Spinal cord (tissue), 9 donors: ENCODE measurements at regions not wholly inside any gene's neighbourhood (a gene's known extent, or its start where the extent isn't known, plus 50 kb on each side); places are given as distances from the start of the nearest gene placed in this dataset.

Source experiments
- DNase-seq, 6 donors: peaks; one replicate each; pipeline versions ENCODE4 v3.0.0 to v3.0.0-alpha.2; 2013 to 2015; ENCODE audit warnings: low spot score in 6 of 6, low read depth in 4 of 6
- H3K27ac ChIP-seq: one replicate; pipeline ENCODE4 v1.5.1; 2013; ENCODE audit warnings: low read depth, low read length, control low read depth
- H3K27me3 ChIP-seq: one replicate; pipeline ENCODE4 v1.6.1; 2013; ENCODE audit warnings: low read length; ENCODE audit not compliant: control insufficient read depth, insufficient read depth
- H3K36me3 ChIP-seq: one replicate; pipeline ENCODE4 v1.6.1; 2013; ENCODE audit warnings: low read length; ENCODE audit not compliant: control insufficient read depth, insufficient read depth
- H3K4me1 ChIP-seq: one replicate; pipeline ENCODE4 v1.6.1; 2013; ENCODE audit warnings: low read length; ENCODE audit not compliant: control insufficient read depth, insufficient read depth
- H3K4me3 ChIP-seq: one replicate; pipeline ENCODE4 v1.5.1; 2013; ENCODE audit warnings: low read depth, low read length, control low read depth
- H3K9me3 ChIP-seq: one replicate; pipeline ENCODE4 v1.6.1; 2013; ENCODE audit warnings: low read length; ENCODE audit not compliant: control insufficient read depth, insufficient read depth
- WGBS: methylation state at CpG from one replicate; pipeline ENCODE4 v1.1.5; 2013; ENCODE audit warnings: missing lambda C conversion rate; ENCODE audit not compliant: insufficient coverage; 5-methylcytosine and 5-hydroxymethylcytosine counted together
- donor health status: healthy.

DNA sequence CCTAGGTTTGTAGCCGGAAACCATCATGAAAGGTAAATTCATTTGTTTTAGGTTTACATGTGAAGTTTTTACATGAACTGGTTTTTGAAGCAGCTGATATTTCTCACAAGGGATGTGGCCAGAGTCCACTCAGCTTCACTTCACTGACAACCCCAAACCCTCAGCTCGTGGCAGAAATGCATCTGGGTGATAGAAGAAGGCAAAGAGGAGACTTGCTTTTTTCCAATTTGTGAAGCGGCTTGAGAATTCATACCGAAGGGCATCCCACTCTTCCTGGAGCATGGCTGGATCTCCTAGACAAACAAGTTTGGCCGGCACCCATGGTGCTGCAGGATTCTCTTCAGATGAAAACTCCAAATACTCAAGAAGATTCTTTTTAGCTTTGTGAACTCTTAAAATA is 392.8 kb upstream of the CNR1 start:
- no peaks in the 10 kb centered on the region for H3K9me3 ChIP-seq
- H3K36me3 ChIP-seq, result no peaks in the 10 kb centered on the region
- 71% methylated on average over 2 of the region's 5 CpGs for WGBS
- no peak overlapping the region for H3K4me3 ChIP-seq
- H3K27ac ChIP-seq, result no peak overlapping the region
- DNase-seq, result no peak
- H3K4me1 ChIP-seq, result peaks cover 6% of the 10 kb centered on the region
- H3K27me3 ChIP-seq, result no peaks in the 10 kb centered on the region

DNA sequence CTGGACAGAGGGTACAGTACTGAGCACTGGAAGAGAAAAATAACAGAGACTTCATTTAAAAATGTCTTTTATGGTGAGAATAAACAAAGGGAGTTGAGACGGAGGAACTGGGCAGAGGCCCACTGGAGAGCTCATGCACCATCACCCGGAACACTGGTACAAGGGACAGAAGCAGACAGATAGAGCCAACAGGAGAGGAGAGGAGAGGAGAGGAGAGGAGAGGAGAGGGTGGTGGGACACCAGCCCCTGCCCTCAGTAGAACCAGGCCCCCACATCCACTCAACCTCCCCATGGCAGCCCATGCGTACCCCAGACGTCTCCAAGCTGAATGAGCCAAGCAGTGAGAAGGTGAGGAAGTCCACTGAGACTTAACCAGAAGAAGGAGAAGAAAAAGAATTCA is 390.5 kb upstream of the CNR1 start:
- H3K27me3 ChIP-seq, result no peaks in the 10 kb centered on the region
- WGBS, result no CpG with 5 or more reads among the region's 4 CpGs
- no peak overlapping the region for H3K4me3 ChIP-seq
- no peak for DNase-seq
- H3K27ac ChIP-seq, result no peak overlapping the region
- no peaks in the 10 kb centered on the region for H3K9me3 ChIP-seq
- H3K4me1 ChIP-seq, result peaks cover 6% of the 10 kb centered on the region
- no peaks in the 10 kb centered on the region for H3K36me3 ChIP-seq

DNA sequence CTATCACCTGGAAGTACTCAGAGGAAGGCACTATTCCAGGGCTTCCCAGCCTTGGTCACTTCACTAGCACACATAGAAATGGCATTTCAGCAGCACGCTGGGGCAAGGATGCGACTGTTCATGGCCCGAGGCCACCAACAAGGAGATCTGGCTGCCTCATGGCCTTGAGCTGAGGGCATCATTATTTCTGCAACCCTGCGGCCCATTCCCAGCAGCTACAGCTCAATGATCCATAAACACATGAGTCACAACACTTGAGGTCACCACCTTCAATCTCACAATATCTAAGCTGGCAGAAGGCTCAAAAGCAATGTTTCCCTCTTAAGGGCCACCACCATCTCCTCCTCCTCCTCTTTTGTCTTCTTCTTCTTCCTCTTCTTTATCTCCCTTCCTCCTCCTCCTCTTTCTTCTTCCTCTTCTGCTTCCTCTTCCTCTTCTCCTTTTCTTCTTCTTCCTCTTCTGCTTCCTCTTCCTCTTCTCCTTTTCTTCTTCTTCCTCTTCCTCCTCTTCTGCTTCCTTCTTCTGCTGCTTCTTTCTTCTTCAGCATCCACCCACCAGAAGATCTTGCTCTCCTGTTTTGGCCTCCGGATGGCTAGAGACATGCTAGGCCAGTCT is 382.9 kb upstream of the CNR1 start:
- H3K36me3 ChIP-seq, result no peaks in the 10 kb centered on the region
- H3K4me3 ChIP-seq, result no peak overlapping the region
- H3K9me3 ChIP-seq, result no peaks in the 10 kb centered on the region
- DNase-seq, result no peak
- WGBS, result 96% methylated on average over 5 of the region's 5 CpGs
- H3K27ac ChIP-seq, result no peak overlapping the region
- no peaks in the 10 kb centered on the region for H3K27me3 ChIP-seq
- no peaks in the 10 kb centered on the region for H3K4me1 ChIP-seq

DNA sequence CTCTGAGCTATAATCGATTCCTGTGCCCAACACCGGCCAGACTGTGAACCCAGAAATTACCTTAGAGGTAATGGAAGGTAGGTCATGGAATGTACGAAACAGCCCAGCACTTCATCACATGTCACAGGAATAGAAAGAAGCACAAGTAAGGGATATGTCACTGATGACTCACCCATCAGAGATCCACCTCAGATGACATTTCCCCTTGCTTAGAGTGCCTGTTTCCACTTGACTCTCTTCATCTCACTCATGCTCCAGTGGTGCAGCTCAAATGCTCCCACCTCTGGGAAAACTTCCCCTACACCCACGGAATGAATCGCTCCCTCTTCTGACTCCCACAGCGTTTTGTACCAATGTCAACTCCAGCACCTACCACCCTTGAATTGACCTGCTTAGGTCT is 381.6 kb upstream of the CNR1 start:
- DNase-seq, result no peak
- Histone ChIP-seq H3K4me3 (no peak overlapping the region), H3K9me3 (no peaks in the 10 kb centered on the region), H3K4me1 (no peaks in the 10 kb centered on the region), H3K27ac (no peak overlapping the region), H3K27me3 (no peaks in the 10 kb centered on the region), H3K36me3 (no peaks in the 10 kb centered on the region)
- 82% methylated on average over 3 of the region's 6 CpGs for WGBS

DNA sequence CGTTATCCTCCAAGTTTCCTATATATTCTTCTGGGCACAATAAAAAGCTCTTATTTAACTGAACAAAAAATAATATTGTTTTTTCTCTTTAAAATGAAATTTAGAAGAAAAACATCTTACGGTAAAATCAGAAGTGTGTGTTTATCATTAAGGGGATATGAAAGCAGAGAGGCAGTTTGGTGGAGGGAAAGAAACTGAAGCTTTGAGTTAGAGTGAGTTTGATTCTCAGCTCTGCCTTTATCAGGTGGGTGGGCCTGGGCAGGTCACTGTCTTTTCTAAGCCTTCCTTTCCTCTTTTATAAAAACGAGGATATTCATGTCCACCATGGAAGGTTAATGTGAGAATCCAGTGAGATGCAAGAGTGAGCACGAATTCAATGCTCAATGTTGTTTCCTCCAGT is 379.8 kb upstream of the CNR1 start:
- Histone ChIP-seq H3K9me3 (no peaks in the 10 kb centered on the region), H3K36me3 (no peaks in the 10 kb centered on the region), H3K4me3 (no peak overlapping the region), H3K27ac (no peak overlapping the region), H3K27me3 (no peaks in the 10 kb centered on the region), H3K4me1 (no peaks in the 10 kb centered on the region)
- 0% methylated on average over 1 of the region's 4 CpGs for WGBS
- DNase-seq, result no peak

DNA sequence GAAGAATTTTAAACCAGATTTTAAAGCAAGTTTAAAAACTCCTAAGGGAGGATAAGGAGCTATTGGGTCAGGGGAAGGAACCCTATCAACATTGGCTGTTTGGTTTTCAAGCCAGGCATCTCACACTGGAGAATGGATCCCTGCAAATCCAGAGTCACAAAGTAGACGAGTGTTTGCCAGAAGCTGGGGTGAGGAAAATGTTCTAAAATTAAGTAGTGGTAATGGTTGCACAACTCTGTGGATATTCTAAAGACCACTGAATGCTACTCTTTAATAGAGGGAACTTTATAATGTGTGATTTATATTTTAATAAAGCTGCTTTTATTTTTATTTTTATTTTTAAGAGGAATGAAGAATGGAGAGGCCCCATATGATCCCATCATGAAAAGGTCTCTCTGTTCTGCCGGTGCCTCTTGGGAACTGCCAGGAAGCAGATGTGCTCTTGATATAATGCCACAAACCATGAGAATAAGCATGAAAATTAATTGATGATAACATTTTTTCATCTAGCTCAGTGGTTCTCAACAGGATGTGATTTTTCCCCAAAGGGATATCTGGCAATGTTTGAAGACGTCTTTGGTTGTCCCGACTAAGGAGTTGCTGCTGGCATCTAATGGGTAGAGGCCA is 379.0 kb upstream of the CNR1 start:
- no peak overlapping the region for H3K27ac ChIP-seq
- WGBS, result 63% methylated on average over 1 of the region's 4 CpGs
- no peaks in the 10 kb centered on the region for H3K36me3 ChIP-seq
- H3K4me1 ChIP-seq, result peaks cover 3% of the 10 kb centered on the region
- no peaks in the 10 kb centered on the region for H3K27me3 ChIP-seq
- no peak for DNase-seq
- H3K4me3 ChIP-seq, result no peak overlapping the region
- H3K9me3 ChIP-seq, result no peaks in the 10 kb centered on the region

DNA sequence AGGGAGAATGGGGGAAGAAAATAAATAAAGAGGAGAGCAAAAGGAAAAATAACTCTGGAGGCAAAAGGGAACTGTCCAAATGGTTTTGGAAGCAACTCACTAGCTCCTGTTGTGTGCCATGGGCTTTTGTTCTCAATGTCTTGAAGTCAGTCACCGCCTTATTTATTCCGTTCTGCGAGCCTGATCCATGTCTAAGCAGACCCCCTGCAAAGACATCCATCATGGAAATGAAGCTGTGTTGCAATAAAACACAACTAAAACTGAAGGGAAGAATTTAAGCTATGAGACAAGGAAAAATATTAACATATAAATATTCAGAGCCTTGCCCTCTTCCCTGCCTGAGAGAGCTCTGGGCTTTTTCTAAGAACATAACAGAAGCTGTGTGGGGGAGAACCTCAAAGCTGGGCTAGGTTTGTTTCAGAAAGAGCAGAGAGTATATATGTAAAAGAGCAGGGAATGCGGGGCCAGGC is 373.2 kb upstream of the CNR1 start:
- Histone ChIP-seq H3K4me1 (peaks cover 4% of the 10 kb centered on the region), H3K9me3 (no peaks in the 10 kb centered on the region), H3K27me3 (no peaks in the 10 kb centered on the region), H3K27ac (no peak overlapping the region), H3K4me3 (no peak overlapping the region), H3K36me3 (no peaks in the 10 kb centered on the region)
- peak in 2 of 6 donors; percentile 33 to 76 for DNase-seq
- 17% methylated on average over 4 of the region's 4 CpGs for WGBS

DNA sequence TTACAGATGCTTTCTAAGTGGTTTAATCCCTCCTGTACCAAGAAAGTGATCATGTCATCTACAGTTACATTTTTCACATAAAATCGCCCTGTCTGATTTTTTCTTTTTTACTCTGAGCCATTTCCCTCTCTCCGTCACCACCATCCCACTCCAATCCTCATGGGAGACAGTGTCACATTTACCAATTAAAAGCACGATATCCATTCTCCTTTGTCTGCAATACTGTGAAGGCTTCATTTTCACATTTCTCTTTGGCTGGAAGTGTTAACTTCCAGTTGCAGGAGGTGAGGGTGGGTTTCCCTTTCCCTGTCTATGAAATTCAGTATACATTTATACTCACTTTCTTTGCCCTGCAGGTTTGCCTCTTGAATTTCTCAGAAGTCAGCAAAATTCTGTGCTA is 372.7 kb upstream of the CNR1 start:
- peak in 1 of 6 donors; percentile 62 for DNase-seq
- Histone ChIP-seq H3K4me3 (no peak overlapping the region), H3K27me3 (no peaks in the 10 kb centered on the region), H3K27ac (no peak overlapping the region), H3K36me3 (no peaks in the 10 kb centered on the region), H3K4me1 (peaks cover 4% of the 10 kb centered on the region), H3K9me3 (no peaks in the 10 kb centered on the region)
- 67% methylated on average over 2 of the region's 3 CpGs for WGBS

DNA sequence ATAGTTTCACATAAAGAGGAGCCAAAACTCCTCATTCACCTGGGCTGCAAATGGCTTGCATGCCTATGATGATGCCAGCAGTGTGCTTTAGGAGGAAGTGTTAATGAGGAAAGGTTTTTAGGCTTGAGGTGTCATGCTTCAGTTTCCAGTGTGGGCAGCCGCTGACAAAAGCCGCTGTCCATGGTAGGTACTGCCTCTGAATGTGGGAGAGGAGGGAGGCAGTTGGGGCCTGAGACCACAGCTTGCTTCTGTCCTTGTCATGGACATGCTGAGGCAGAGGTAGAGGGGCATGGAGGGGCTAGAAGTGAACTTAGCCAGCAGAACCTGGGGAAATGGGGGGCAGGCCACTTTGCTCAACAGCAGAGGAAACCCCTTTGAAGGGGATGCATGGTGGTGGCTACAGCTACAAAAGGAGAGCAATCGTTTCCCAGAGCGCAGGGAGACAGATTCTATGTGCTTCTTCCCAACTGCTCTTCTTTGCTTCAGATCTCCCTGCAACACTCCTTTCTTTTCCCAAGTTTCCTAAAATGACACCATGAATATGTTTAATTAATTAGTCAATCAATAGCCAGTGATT is 372.1 kb upstream of the CNR1 start:
- H3K4me1 ChIP-seq, result peaks cover 4% of the 10 kb centered on the region
- H3K27me3 ChIP-seq, result no peaks in the 10 kb centered on the region
- no peak overlapping the region for H3K27ac ChIP-seq
- no peaks in the 10 kb centered on the region for H3K9me3 ChIP-seq
- no peaks in the 10 kb centered on the region for H3K36me3 ChIP-seq
- H3K4me3 ChIP-seq, result no peak overlapping the region
- 37% methylated on average over 2 of the region's 4 CpGs for whole genome bisulfite sequencing
- DNase-seq, result peak in 2 of 6 donors; percentile 10 to 40

DNA sequence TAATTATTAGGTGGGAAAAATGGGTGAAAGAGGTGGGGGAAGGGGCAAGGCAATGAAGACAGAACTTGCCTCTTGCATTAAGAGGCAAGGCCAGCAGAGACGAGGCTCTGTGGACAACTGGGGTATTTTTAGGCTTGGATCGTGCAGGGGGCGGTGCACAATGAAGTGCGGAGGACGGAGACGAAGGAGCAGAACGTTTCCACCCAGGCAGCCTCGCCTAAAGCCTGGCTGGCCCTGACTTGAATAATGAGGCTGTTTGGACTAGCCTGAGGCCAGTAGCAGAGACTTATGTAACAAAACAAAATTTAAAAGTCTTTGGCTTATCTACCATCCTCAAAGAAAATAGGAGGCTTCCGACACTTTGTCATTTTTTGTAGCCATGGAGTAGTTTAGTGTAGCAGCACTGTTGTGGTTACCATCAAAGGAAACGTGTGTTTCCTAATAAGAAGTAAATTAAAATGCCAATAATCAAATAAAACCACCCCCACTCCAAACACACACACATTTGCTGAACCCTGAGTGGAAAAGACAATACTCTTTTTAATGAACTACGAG is 370.0 kb upstream of the CNR1 start:
- Histone ChIP-seq H3K27me3 (no peaks in the 10 kb centered on the region), H3K4me3 (no peak overlapping the region), H3K4me1 (peaks cover 4% of the 10 kb centered on the region), H3K36me3 (no peaks in the 10 kb centered on the region), H3K9me3 (no peaks in the 10 kb centered on the region), H3K27ac (no peak overlapping the region)
- WGBS, result 66% methylated on average over 7 of the region's 11 CpGs
- no peak for DNase-seq
